A673 (cell line): ENCODE measurements at regions not wholly inside any gene's neighbourhood (a gene's known extent, or its start where the extent isn't known, plus 50 kb on each side); places are given as distances from the start of the nearest gene placed in this dataset.

ENCODE experiments used
- BruUV-seq: library from RNA; stranded (reverse); fragments of 400-500 nt; replicated peaks from 2 replicates; lab custom pipeline; 2021; lab: Mats Ljungman, UMichigan
- CTCF ChIA-PET: fragments of 300-600 bp; sonication (Branson Sonifier 250); formaldehyde crosslinking; loops from one replicate; lab custom pipeline; 2022; ENCODE audit warnings: antibody characterized with exemption; lab: Charles Lee
- POLR2A ChIA-PET: fragments of 300-600 bp; sonication (Branson Sonifier 250); formaldehyde crosslinking; loops from one replicate; lab custom pipeline; 2022; ENCODE audit warnings: antibody characterized with exemption; ENCODE audit not compliant: low non-redundant PET; lab: Charles Lee
- DNase-seq: peaks from one replicate; pipeline ENCODE4 v3.0.0-alpha.2; 2015; ENCODE audit warnings: low spot score
- H3K27ac ChIP-seq: fragments of 200-600 bp; sonication (generic); 2 replicates; pipeline ENCODE4 v1.5.1; 2016; ENCODE audit warnings: mixed run types, low read depth, mild to moderate bottlenecking, mixed read lengths, antibody characterized with exemption, low read length; ENCODE audit not compliant: poor library complexity, severe bottlenecking
- H3K27me3 ChIP-seq: fragments of 200-600 bp; sonication (generic); replicated peaks from 2 replicates; pipeline ENCODE4 v1.6.1; 2017; ENCODE audit warnings: mixed run types, low read depth, mild to moderate bottlenecking, mixed read lengths, antibody characterized with exemption, low read length; ENCODE audit not compliant: insufficient read depth, poor library complexity
- H3K36me3 ChIP-seq: fragments of 200-600 bp; sonication (generic); 2 replicates; pipeline ENCODE4 v1.6.1; 2016; ENCODE audit warnings: mixed run types, mild to moderate bottlenecking, mixed read lengths, antibody characterized with exemption, low read length; ENCODE audit not compliant: insufficient read depth, poor library complexity, severe bottlenecking
- H3K4me1 ChIP-seq: fragments of 200-600 bp; sonication (generic); 2 replicates; pipeline ENCODE4 v1.6.1; 2017; ENCODE audit warnings: mixed run types, mild to moderate bottlenecking, mixed read lengths, antibody characterized with exemption, low read length; ENCODE audit not compliant: insufficient read depth, poor library complexity, severe bottlenecking
- H3K4me3 ChIP-seq: fragments of 200-600 bp; sonication (generic); 2 replicates; pipeline ENCODE4 v1.5.1; 2016; ENCODE audit warnings: low read depth, mixed run types, mild to moderate bottlenecking, mixed read lengths, low read length; ENCODE audit not compliant: poor library complexity, severe bottlenecking
- H3K9me3 ChIP-seq: fragments of 200-600 bp; sonication (generic); 2 replicates; pipeline ENCODE4 v1.6.1; 2016; ENCODE audit warnings: mixed run types, low read depth, mild to moderate bottlenecking, mixed read lengths, antibody characterized with exemption, low read length; ENCODE audit not compliant: poor library complexity, severe bottlenecking
- CTCF ChIP-seq: fragments of 300-800, 200-600 bp; sonication (generic); conservative IDR thresholded peaks from 2 replicates; pipeline ENCODE4 v1.5.1; 2017; ENCODE audit warnings: low read depth, mild to moderate bottlenecking, antibody characterized with exemption, low read length, moderate library complexity, mixed read lengths
- EZH2 ChIP-seq: fragments of 200-600 bp; sonication (generic); IDR thresholded peaks from 2 replicates; pipeline ENCODE4 v1.6.1; 2017; ENCODE audit warnings: borderline replicate concordance, low read depth, mild to moderate bottlenecking, mixed read lengths, antibody characterized with exemption, low read length; ENCODE audit not compliant: poor library complexity, severe bottlenecking
- intact Hi-C: fragments of 100-400 bp; cut with micrococcal nuclease; formaldehyde crosslinking; loops from one replicate; pipeline ENCODE4 v1.10.0; 2022; ENCODE audit not compliant: unreplicated experiment

DNA sequence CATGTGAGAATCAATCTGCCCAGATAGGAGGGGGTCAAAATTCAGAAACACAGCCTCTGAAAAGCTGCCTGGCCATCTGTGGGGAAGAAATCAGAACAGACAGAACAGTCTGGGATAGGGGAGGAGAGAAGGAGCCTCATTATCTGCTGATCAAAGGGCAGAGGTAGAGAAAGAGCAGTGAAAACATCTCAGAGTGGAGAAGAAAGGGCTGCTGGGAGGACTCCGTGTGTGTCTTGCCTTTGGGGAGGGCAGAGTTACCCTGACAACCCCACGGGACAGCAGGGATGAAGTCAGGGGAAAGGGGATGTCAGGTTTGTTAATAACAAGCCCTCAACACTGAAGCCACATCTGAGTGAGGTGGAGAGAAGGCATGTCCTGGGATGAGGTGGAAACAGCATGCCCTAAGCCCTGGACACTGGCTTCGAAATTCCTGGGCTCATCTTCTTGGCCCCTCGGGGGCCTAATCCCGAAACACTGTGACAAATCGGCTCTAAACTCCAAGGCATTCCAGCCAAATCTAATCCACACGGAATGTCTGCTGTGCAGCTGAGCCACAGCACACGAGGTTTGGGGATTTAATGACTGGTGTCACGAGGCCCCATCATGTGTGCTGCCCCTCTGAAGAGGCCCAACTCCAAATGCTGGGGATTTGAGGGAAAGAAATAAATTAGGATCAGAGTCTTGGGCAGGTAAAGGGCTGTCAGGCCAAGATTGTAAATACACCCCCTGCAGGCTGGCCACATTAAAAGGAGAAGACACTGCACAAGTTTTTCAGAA lies 82.8 kb upstream of the FGFR2 start:
- no peaks in the 10 kb centered on the region for H3K9me3 ChIP-seq
- no peak overlapping the region for H3K27ac ChIP-seq
- TF ChIP-seq EZH2 (no peak), CTCF (no peak)
- DNase-seq, result no peak
- ChIA-PET POLR2A (no interaction called here), CTCF (no interaction called here)
- H3K4me1 ChIP-seq, result no peaks in the 10 kb centered on the region
- intact Hi-C loops, result no loop called here
- peaks cover 20% of the 10 kb centered on the region for H3K27me3 ChIP-seq
- BruUV-seq, result no TSS peak
- H3K36me3 ChIP-seq, result no peaks in the 10 kb centered on the region
- no peak overlapping the region for H3K4me3 ChIP-seq

DNA sequence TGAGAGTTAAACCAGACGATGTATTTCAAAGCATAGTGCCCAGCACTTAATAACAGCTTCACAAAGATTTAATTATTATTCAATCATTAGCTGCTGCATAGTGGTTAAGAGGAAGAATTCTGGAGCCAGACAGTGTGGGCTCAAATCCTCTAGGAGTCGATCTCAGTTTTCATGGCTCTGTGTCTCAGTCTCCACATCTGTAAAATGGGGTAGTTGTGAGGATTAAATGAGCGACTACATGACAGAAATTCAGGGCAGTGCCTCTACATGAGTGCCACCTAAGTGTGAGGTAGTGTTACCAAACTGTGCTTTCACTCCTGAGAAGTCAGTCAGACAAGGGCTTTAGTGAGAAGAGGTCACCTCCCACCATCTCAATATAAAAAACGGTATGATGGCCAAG lies 81.7 kb upstream of the FGFR2 start:
- intact Hi-C loops, result no loop called here

DNA sequence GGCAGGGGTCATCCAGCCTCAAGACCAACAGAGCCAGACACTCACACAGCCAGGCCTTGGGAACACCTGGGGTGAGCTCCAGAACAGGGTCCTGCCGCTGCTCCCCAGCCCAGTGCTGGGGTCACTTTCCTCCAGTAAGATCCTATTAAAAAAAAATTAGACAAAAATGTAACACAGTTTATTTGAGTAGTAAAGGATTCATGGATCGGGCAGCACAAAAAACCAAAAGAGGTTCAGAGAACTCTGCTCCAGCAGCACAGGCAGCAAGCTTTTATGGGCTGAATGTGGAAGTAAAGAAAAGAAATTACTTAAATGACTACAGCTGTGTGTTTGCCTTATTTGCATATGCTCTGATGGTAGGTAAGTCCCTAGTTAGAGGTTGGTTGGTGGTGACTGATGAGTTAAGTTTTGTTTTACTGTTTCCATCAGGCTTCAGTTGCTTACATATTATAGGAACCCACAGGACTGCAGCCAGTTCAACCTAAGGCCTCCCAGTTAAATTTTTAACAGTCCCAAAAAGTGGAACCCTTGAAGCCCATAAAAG lies 80.5 kb upstream of the FGFR2 start:
- peaks cover 4% of the 10 kb centered on the region for H3K27me3 ChIP-seq
- no peaks in the 10 kb centered on the region for H3K36me3 ChIP-seq
- no peaks in the 10 kb centered on the region for H3K4me1 ChIP-seq
- BruUV-seq, result no TSS peak
- intact Hi-C loops, result no loop called here
- no peak overlapping the region for H3K4me3 ChIP-seq
- TF ChIP-seq EZH2 (no peak), CTCF (no peak)
- no peak overlapping the region for H3K27ac ChIP-seq
- ChIA-PET CTCF (no interaction called here), POLR2A (no interaction called here)
- DNase-seq, result no peak
- H3K9me3 ChIP-seq, result peaks cover 3% of the 10 kb centered on the region

More for the DNA sequence above, 81.7 kb upstream of the FGFR2 start:
- BruUV-seq, result no TSS peak
- H3K4me3 ChIP-seq, result no peak overlapping the region
- CTCF ChIA-PET, result no interaction called here
- TF ChIP-seq CTCF (no peak), EZH2 (no peak)
- peaks cover 10% of the 10 kb centered on the region for H3K27me3 ChIP-seq
- no peak overlapping the region for H3K27ac ChIP-seq
- H3K9me3 ChIP-seq, result peaks cover 2% of the 10 kb centered on the region
- no peaks in the 10 kb centered on the region for H3K4me1 ChIP-seq
- no peaks in the 10 kb centered on the region for H3K36me3 ChIP-seq
- POLR2A ChIA-PET, result no interaction called here
- no peak for DNase-seq
